MM.1S (cell line): ENCODE measurements at regions not wholly inside any gene's neighbourhood (a gene's known extent, or its start where the extent isn't known, plus 50 kb on each side); places are given as distances from the start of the nearest gene placed in this dataset.

ENCODE experiments used
- DNase-seq: peaks from one replicate; pipeline ENCODE4 v3.0.0-alpha.2; 2015
- H2AFZ ChIP-seq: fragments of 300-600 bp; sonication (generic); 2 replicates; pipeline ENCODE4 v1.6.0; 2016; ENCODE audit warnings: antibody characterized with exemption, low read length
- H3F3A ChIP-seq: fragments of 300-600 bp; sonication (generic); 2 replicates; pipeline ENCODE4 v1.6.1; 2016; ENCODE audit warnings: mild to moderate bottlenecking, antibody characterized with exemption, low read length, moderate library complexity, mixed read lengths; ENCODE audit not compliant: insufficient read depth
- H3K27ac ChIP-seq: fragments of 300-600 bp; sonication (generic); 2 replicates; pipeline ENCODE4 v1.5.1; 2016; ENCODE audit warnings: mild to moderate bottlenecking, low read length
- H3K27me3 ChIP-seq: fragments of 300-600 bp; sonication (generic); replicated peaks from 2 replicates; pipeline ENCODE4 v1.6.0; 2016; ENCODE audit warnings: low read length; ENCODE audit not compliant: insufficient read depth
- H3K36me3 ChIP-seq: fragments of 300-600 bp; sonication (generic); replicated peaks from 2 replicates; pipeline ENCODE4 v1.6.1; 2016; ENCODE audit warnings: mild to moderate bottlenecking, low read length, mixed read lengths; ENCODE audit not compliant: insufficient read depth
- H3K4me1 ChIP-seq: fragments of 300-600 bp; sonication (generic); 2 replicates; pipeline ENCODE4 v1.6.1; 2016; ENCODE audit warnings: low read length, mixed read lengths
- H3K4me2 ChIP-seq: fragments of 300-600 bp; sonication (generic); 2 replicates; pipeline ENCODE4 v1.6.0; 2016; ENCODE audit warnings: low read depth, low read length
- H3K4me3 ChIP-seq: fragments of 300-600 bp; sonication (generic); 2 replicates; pipeline ENCODE4 v1.5.1; 2016; ENCODE audit warnings: low read length, mixed read lengths
- H3K79me2 ChIP-seq: fragments of 300-600 bp; sonication (generic); 2 replicates; pipeline ENCODE4 v1.6.1; 2016; ENCODE audit warnings: mixed run types, low read length, mixed read lengths
- H3K9ac ChIP-seq: fragments of 300-600 bp; sonication (generic); 2 replicates; pipeline ENCODE4 v1.6.1; 2016; ENCODE audit warnings: low read length, mixed read lengths
- H3K9me2 ChIP-seq: fragments of 300-600 bp; sonication (generic); replicated peaks from 2 replicates; pipeline ENCODE4 v1.6.1; 2016; ENCODE audit warnings: mild to moderate bottlenecking, low read length, mixed read lengths; ENCODE audit not compliant: insufficient read depth
- H3K9me3 ChIP-seq: fragments of 300-600 bp; sonication (generic); replicated peaks from 2 replicates; pipeline ENCODE4 v1.6.1; 2016; ENCODE audit warnings: mild to moderate bottlenecking, low read length, mixed read lengths; ENCODE audit not compliant: insufficient read depth
- H4K20me1 ChIP-seq: fragments of 300-600 bp; sonication (generic); 2 replicates; pipeline ENCODE4 v1.6.1; 2016; ENCODE audit warnings: mild to moderate bottlenecking, low read length, moderate library complexity, mixed read lengths; ENCODE audit not compliant: insufficient read depth
- CTCF ChIP-seq: fragments of 300-600 bp; sonication (generic); IDR thresholded peaks from 2 replicates; pipeline ENCODE4 v1.5.1; 2016; ENCODE audit warnings: antibody characterized with exemption, low read length, mixed read lengths
- EZH2 ChIP-seq: fragments of 300-600 bp; sonication (generic); optimal IDR thresholded peaks from 2 replicates; pipeline ENCODE3; 2017; ENCODE audit warnings: low read depth, mild to moderate bottlenecking, antibody characterized with exemption, low read length, mixed read lengths
- EZH2phosphoT487 ChIP-seq: fragments of 300-600 bp; sonication (generic); IDR thresholded peaks from 2 replicates; pipeline ENCODE4 v1.6.1; 2018; ENCODE audit warnings: antibody characterized with exemption, low read length

- H3K4me2 ChIP-seq, result no peak overlapping the region
- H3K9me3 ChIP-seq, result no peaks in the 10 kb centered on the region
- H3K27me3 ChIP-seq, result no peaks in the 10 kb centered on the region
- TF ChIP-seq EZH2phosphoT487 (no peak), EZH2 (no peak), CTCF (no peak)
- H2AFZ ChIP-seq, result no peak overlapping the region
- H3K4me3 ChIP-seq, result no peak overlapping the region
- DNase-seq, result no peak
- no peaks in the 10 kb centered on the region for H3K4me1 ChIP-seq
- no peaks in the 10 kb centered on the region for H3K9me2 ChIP-seq
- H3K79me2 ChIP-seq, result no peaks in the 10 kb centered on the region
- no peaks in the 10 kb centered on the region for H3K36me3 ChIP-seq
- H3K27ac ChIP-seq, result no peak overlapping the region
- no peaks in the 10 kb centered on the region for H3F3A ChIP-seq
- H4K20me1 ChIP-seq, result no peaks in the 10 kb centered on the region
- H3K9ac ChIP-seq, result no peak overlapping the region
These were observed 286.9 kb upstream of the MGMT start for GRCh38 chr10:129179972-129180678.

- Histone ChIP-seq H3K79me2 (no peaks in the 10 kb centered on the region), H3F3A (no peaks in the 10 kb centered on the region), H3K9ac (no peak overlapping the region), H3K27me3 (no peaks in the 10 kb centered on the region), H3K4me3 (no peak overlapping the region), H4K20me1 (no peaks in the 10 kb centered on the region), H3K4me1 (no peaks in the 10 kb centered on the region), H3K9me3 (no peaks in the 10 kb centered on the region), H3K4me2 (no peak overlapping the region), H3K36me3 (no peaks in the 10 kb centered on the region), H3K27ac (no peak overlapping the region), H2AFZ (no peak overlapping the region), H3K9me2 (no peaks in the 10 kb centered on the region)
- TF ChIP-seq CTCF (no peak), EZH2 (no peak), EZH2phosphoT487 (no peak)
- no peak for DNase-seq
These were observed 282.8 kb upstream of the MGMT start for GRCh38 chr10:129184196-129184595.

GRCh38 chr10:129187331-129187730 is 279.7 kb upstream of the MGMT start:
- no peaks in the 10 kb centered on the region for H3K27me3 ChIP-seq
- no peak for DNase-seq
- no peaks in the 10 kb centered on the region for H3F3A ChIP-seq
- no peaks in the 10 kb centered on the region for H3K4me1 ChIP-seq
- no peaks in the 10 kb centered on the region for H3K9me3 ChIP-seq
- H2AFZ ChIP-seq, result no peak overlapping the region
- no peak overlapping the region for H3K4me3 ChIP-seq
- H3K79me2 ChIP-seq, result no peaks in the 10 kb centered on the region
- no peaks in the 10 kb centered on the region for H3K9me2 ChIP-seq
- TF ChIP-seq EZH2phosphoT487, result no peak
- no peak for TF ChIP-seq CTCF
- no peak for TF ChIP-seq EZH2
- H3K36me3 ChIP-seq, result no peaks in the 10 kb centered on the region
- H4K20me1 ChIP-seq, result no peaks in the 10 kb centered on the region
- no peak overlapping the region for H3K27ac ChIP-seq
- no peak overlapping the region for H3K4me2 ChIP-seq
- H3K9ac ChIP-seq, result no peak overlapping the region
